Choroid plexus epithelial cell (primary cell): ENCODE measurements at regions not wholly inside any gene's neighbourhood (a gene's known extent, or its start where the extent isn't known, plus 50 kb on each side); places are given as distances from the start of the nearest gene placed in this dataset.
"Not testable (repeated sequence)": the region's sequence is repeated elsewhere in the genome, so short reads cannot be mapped to it uniquely, and the experiment has no call there.

Experiments used
- DNase-seq: peaks from one replicate; pipeline ENCODE4 v3.0.0-alpha.2; 2010; ENCODE audit warnings: low read depth
- H3K4me3 ChIP-seq: 2 replicates; pipeline ENCODE4 v1.5.1; 2011; ENCODE audit warnings: low read depth, mild to moderate bottlenecking, control low read depth, low read length, moderate library complexity
- TF ChIP-seq, protein P1 (sequence below): conservative IDR thresholded peaks from 2 replicates; pipeline ENCODE4 v1.5.1; 2011; ENCODE audit warnings: low read depth, mild to moderate bottlenecking, control low read depth, inconsistent platforms, low read length, moderate library complexity

DNA sequence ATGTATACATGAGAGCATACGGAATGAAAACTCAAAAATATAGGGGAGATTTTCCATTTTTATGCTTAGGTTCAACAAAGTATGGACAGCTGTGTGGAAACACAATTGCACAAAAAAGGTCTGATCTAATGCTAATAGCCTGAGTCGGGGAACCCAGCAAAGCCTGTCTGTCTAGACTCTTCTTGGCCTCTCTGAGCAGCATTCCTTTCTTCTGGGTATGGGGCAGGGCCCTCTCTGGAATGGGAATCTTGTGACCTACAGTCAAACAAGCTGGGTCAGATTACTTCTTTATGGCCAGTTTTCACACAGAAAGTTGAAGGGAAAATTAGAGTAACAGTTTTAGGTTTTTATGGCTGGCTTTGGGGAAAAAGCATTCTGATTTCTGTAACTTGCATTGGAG lies 534.0 kb upstream of the LMO3 start:
- TF ChIP-seq, protein P1, sequence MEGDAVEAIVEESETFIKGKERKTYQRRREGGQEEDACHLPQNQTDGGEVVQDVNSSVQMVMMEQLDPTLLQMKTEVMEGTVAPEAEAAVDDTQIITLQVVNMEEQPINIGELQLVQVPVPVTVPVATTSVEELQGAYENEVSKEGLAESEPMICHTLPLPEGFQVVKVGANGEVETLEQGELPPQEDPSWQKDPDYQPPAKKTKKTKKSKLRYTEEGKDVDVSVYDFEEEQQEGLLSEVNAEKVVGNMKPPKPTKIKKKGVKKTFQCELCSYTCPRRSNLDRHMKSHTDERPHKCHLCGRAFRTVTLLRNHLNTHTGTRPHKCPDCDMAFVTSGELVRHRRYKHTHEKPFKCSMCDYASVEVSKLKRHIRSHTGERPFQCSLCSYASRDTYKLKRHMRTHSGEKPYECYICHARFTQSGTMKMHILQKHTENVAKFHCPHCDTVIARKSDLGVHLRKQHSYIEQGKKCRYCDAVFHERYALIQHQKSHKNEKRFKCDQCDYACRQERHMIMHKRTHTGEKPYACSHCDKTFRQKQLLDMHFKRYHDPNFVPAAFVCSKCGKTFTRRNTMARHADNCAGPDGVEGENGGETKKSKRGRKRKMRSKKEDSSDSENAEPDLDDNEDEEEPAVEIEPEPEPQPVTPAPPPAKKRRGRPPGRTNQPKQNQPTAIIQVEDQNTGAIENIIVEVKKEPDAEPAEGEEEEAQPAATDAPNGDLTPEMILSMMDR: no peak
- H3K4me3 ChIP-seq: no peak overlapping the region
- DNase-seq: no peak

DNA sequence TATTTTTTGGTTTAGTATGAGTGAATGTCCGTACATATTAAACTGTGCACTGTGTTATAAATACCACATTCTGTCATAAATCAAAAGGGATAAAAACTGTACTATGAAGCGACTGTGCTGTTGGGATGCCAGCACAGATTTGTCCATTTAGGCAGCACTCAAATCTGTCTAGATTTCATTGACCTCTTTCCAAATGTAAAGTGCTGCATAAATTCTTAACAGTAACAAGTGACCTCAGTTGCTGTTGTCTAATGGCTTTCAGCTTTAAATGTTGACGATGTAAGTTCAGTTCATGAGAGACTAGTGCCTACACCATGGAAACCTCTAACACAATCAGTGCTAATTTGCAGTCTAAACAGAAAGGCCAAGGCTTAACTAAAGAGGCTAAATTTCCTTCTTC lies 531.4 kb upstream of the LMO3 start:
- H3K4me3 ChIP-seq: no peak overlapping the region
- TF ChIP-seq, protein P1: no peak
- no peak for DNase-seq

DNA sequence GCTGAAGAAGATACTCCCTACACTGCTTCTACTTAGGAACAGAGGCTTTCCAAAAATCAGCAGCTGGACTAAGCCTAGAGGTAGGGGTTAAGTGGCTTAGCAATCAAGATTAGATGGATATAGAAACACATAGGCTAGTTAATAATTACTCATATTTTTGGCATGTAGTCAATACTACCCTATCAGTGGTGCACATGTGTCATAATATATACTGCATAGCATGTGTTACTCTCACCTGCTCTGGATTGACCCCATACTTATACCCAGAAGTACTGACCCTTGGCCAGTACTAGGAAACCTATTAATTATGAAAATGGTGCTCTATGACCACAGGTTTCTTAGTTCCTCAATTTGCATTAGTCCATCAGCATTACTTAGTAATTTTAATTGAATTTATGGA lies 528.4 kb upstream of the LMO3 start:
- H3K4me3 ChIP-seq: no peak overlapping the region
- TF ChIP-seq, protein P1: no peak
- DNase-seq: no peak

DNA sequence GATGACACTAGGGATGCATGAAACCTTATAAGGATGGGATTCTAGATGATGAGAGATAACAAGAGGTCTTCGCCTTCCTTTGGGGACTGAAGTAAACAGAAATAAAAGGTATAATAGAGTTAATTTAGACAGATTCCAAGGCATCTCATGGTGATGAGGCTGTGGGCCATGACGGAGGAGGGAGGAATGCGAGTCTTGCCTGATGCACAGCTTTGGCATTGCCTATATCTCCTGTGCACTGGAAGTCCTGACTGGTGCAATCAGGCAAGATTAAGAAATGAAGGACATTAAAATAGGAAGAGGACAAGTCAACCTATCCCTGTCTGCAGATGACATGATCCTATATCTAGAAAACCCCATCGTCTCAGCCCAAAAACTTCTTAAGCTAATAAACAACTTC lies 526.4 kb upstream of the LMO3 start:
- TF ChIP-seq, protein P1: no peak

DNA sequence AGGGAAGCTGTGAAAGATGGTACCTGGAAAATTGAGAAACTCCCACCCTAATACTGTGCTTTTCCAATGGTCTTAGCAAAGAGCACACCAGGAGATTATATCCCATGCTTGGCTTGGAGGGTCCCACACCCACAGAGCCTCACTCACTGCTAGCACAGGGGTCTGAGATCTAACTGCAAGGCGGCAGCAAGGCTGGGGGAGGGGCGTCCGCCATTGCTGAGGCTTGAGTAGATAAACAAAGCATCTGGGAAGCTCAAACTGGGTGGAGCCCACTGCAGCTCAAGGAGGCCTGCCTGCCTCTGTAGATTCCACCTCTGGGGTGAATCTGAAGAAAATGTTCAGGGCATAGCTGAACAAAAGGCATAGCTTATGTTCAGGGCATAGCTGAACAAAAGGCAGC lies 510.6 kb upstream of the LMO3 start:
- H3K4me3 ChIP-seq, DNase-seq: not testable (repeated sequence)

More for the DNA sequence above, 526.4 kb upstream of the LMO3 start:
- DNase-seq: no peak
- no peak overlapping the region for H3K4me3 ChIP-seq

DNA sequence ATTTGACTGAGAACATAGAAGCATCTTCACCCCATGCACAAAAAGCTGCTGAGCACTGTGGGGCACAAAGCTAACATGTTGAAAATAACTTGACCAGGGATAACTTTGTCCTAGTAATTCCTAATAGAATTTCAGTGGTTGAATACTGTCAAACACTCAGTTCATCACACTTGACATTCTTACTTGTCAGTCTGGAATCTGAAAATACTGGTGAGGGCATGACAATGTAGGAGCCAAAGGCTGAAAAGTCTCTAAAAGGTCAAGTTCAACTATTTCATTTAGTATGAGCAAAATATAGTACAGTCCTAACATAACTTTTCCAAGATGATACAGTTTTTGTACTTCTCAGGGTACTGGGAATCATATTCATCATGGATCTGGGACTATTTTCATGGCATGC lies 504.4 kb upstream of the LMO3 start:
- TF ChIP-seq, protein P1: no peak
- no peak overlapping the region for H3K4me3 ChIP-seq
- DNase-seq: no peak

DNA sequence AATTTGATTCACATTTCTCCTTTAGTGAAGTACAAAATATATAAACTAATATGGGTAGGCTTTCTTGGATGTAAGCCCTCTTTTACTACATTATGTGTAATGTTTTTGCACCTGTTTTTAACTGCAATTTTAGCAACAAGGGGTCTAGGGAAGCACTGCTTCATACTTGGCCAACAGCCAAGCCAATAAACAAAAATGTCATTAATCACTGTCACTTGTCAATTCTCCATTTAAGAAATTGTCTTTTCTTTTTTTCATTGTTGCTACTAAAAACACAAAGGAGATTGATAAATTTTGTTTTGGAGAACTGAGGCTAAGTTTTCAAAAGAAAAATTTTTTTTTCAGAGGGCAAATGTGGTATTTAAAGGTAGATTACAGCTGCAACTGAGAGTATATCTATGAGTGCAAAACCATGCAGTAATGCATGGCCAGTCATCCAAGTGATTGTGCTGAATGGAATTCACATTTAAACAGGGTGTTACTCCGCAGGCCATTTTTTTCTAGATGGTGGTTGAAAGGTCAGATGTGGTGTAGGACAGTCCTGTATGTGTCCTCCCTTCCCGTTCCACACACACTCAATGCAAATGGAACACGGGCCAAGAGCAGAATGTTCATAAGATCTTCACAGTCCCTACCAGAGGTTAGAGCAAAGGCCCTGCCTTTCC lies 503.0 kb upstream of the LMO3 start:
- DNase-seq: no peak
- no peak overlapping the region for H3K4me3 ChIP-seq

More for the DNA sequence above, 503.0 kb upstream of the LMO3 start:
- TF ChIP-seq, protein P1: no peak
